GM10266 (cell line): ENCODE measurements at regions not wholly inside any gene's neighbourhood (a gene's known extent, or its start where the extent isn't known, plus 50 kb on each side); places are given as distances from the start of the nearest gene placed in this dataset.

Experiments
- DNase-seq: peaks from one replicate; pipeline ENCODE4 v3.0.0; 2012; ENCODE audit errors: extremely low spot score
- TF ChIP-seq, protein P1 (sequence below): IDR thresholded peaks from 2 replicates; pipeline ENCODE4 v1.5.1; 2012; ENCODE audit warnings: mild to moderate bottlenecking, low read depth; ENCODE audit not compliant: control insufficient read depth, insufficient read depth; ENCODE audit errors: missing control alignments

DNA sequence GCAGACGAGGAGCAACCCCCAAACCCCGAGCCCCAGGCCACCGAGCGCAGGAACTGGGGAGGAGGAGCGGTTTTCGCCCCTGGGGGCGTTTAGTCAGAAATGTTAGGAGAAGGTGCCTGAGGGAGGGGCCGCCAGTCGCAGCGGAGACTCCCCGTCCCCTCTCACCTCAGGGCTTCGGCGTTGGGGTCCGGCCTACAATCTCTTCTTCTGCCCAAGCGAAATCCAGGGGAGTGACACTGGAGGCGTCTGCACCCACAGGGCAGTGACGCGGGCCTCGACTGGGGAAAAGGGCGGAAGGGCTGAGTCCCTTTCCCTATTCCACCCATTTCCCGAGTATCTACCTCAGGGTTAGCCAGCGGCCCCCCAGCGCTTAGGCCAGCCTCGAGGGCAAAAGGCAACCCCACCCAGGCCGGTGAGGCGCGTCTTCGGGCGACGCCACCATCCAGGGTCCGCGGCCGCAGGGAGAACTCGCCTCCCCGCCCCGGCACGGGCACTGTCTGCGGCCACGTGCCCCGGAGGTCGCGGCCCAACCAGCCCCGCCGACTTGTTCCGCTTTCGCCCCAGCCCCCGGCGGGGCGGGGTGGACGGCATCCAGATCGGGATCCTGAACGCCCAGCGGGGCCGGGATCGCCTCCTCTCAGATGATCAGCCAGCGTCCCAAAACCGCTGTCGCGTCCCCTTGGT lies 118.7 kb upstream of the BARHL2 start:
- TF ChIP-seq, protein P1, sequence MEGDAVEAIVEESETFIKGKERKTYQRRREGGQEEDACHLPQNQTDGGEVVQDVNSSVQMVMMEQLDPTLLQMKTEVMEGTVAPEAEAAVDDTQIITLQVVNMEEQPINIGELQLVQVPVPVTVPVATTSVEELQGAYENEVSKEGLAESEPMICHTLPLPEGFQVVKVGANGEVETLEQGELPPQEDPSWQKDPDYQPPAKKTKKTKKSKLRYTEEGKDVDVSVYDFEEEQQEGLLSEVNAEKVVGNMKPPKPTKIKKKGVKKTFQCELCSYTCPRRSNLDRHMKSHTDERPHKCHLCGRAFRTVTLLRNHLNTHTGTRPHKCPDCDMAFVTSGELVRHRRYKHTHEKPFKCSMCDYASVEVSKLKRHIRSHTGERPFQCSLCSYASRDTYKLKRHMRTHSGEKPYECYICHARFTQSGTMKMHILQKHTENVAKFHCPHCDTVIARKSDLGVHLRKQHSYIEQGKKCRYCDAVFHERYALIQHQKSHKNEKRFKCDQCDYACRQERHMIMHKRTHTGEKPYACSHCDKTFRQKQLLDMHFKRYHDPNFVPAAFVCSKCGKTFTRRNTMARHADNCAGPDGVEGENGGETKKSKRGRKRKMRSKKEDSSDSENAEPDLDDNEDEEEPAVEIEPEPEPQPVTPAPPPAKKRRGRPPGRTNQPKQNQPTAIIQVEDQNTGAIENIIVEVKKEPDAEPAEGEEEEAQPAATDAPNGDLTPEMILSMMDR: no peak
- no peak for DNase-seq

DNA sequence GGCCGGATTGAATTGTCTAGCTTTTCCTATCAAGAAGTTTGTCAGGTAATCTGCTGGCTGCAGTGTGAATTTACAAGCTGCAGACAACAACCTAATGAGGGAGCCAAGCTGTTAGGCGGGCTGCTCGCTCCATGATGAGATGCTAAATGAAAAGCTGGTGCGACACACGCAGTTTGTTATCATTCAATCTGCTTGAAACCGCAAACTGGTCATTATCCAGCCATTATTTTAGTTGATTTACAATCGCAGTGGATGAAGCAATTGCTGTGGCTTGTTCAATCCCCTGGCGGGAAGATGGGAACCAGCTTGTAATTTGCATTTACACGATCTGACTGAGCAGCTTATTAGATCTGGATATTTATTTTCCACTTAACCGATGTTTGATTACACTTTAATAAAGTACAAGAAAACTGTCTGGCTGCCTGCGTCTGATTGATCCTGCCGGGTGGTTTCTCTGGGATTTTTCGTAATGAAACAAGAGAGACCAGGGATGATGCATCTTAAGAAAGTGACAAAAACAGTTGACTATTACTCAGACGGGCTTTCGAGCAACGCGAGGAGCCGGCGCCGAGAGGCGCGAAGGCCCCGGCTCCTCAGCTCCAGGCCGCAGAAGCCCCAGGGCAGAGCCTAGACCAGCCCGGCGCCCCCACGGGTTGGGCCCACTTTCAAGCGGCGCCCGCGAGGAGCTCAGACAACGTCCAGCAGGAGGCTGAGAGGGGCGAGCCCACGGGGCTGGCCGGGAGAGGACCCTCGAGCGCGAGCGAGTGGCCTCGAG lies 118.0 kb upstream of the BARHL2 start:
- TF ChIP-seq, protein P1: no peak

DNA sequence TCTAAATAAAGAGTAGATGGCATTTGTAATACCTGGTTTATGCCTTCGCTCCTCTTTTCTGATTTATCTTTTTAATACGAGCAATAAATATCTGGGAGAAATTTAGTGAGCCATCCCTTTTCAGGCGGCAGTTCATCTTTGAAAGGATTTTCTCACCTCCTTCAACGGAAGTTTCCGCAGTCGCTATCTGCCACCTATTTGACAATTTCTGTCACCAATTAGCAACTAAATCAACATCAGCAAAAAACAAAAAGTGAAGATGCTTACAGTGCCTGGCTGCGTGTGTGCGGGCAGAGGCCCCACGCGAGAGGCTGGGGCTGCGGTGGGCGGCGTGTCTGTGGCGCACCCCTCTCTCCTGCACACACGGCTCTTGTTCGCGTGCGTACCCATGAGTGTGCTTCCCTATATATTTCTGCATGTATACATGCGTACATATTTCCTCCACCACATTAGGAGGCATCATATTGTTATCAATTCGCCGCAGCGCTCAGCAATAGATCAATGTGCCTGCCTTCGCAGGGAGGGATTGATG lies 117.3 kb upstream of the BARHL2 start:
- no peak for DNase-seq
- TF ChIP-seq, protein P1: no peak

More for the DNA sequence above, 118.0 kb upstream of the BARHL2 start:
- no peak for DNase-seq

DNA sequence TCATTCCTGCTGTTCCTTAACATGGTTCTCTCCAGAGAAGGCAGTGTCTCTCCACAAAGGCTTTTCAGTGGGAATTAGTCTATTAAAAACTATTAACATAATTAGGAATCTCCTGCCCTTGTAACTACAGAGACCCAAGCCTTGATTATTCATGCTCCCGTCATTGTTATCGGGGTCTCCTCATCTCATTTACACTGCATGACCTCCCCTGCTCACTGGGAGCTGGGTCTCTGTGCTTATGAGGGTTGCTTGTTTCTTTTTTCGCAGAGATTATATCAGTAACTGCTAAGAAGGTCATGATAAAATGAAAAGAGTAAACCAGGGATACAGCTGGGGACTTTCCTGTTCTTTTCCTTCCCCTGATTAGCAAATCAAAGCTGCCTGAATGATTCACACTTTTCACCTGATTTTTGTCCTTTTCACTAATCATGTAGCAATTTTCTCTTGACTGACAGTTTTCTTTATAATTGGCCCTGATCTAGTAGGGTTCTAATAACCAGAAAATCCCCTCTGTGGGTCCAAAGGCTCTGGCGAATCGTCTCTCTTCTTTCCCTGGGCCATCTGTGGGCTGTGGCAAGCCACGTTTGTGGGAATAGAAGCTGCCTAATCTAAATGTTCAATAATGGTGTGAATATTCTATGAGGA lies 116.5 kb upstream of the BARHL2 start:
- DNase-seq: no peak

DNA sequence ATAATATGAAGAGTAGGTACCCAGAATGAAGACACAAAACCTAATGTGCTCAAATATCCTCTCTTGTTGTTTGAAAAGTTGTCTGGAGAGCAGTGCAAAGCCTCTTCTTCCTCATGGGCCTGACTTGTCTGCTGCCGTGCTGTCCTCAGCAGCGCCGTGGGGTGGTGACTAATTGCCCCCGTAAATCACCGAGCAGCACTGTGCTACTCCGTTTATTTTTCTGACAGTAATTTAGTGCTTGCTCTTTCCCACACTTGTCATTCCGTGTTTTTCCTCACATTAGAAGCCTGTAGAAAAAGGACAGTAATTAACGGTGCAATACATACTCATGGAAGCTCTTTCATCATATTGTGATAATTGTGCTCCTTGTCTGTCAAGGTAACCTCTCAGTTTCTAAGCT lies 114.8 kb upstream of the BARHL2 start:
- no peak for DNase-seq
- TF ChIP-seq, protein P1: no peak

More for the DNA sequence above, 116.5 kb upstream of the BARHL2 start:
- TF ChIP-seq, protein P1: no peak

DNA sequence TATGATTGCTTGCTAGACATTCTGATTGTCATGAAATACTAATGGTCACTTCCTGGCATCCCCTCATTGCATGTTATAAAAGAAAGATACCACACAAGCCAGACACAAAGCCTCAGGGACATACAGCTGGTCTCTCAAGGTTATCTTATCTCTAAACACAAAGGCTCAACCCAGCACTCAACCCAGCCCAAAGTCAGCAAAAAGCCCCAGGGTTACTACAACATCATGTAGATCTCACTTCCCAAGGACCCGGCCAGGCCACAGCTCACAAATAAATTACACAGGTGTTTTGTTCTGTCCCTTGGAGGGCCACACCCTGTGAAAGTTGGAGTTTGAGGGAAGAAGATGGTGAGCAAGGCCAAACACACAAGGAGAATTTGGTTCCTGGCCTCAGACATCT lies 109.7 kb upstream of the BARHL2 start:
- TF ChIP-seq, protein P1: no peak

More for the DNA sequence above, 109.7 kb upstream of the BARHL2 start:
- DNase-seq: no peak
